Stimulated activated naive B cell treated with anti-CD40 and anti-IgM and Interleukin-4, amounts not matched to agents 10 μg/mL and 1 μg/mL and 100 μg/mL, for 72 hours (primary cell): ENCODE measurements at regions not wholly inside any gene's neighbourhood (a gene's known extent, or its start where the extent isn't known, plus 50 kb on each side); places are given as distances from the start of the nearest gene placed in this dataset.

Source experiments
- ATAC-seq, 2 donors: fragments of 150-1000 bp; cut with Tn5 transposase; replicated peaks; 2 replicates each; pipeline ENCODE4 v1.10.0; 2021; ENCODE audit warnings: moderate library complexity in 1 of 2
- DNase-seq: peaks from one replicate; pipeline ENCODE4 v3.0.0; 2021
- H3K27ac Mint-ChIP-seq: one replicate; pipeline ENCODE4 v1.8.0; 2022; ENCODE audit warnings: mild to moderate bottlenecking, mixed read lengths
- H3K27me3 Mint-ChIP-seq, 2 donors: one replicate each; pipeline ENCODE4 v1.8.0; 2022; ENCODE audit warnings: mixed read lengths in 2 of 2
- H3K36me3 Mint-ChIP-seq, 2 donors: one replicate each; pipeline ENCODE4 v1.8.0; 2022; ENCODE audit warnings: mixed read lengths in 2 of 2, mild to moderate bottlenecking in 1 of 2
- H3K4me1 Mint-ChIP-seq, 2 donors: one replicate each; pipeline ENCODE4 v1.8.0; 2022; ENCODE audit warnings: mixed read lengths in 2 of 2, mild to moderate bottlenecking in 1 of 2
- H3K4me3 Mint-ChIP-seq, 2 donors: one replicate each; pipeline ENCODE4 v1.8.0; 2022; ENCODE audit warnings: mild to moderate bottlenecking in 2 of 2, mixed read lengths in 2 of 2, moderate library complexity in 1 of 2
- H3K9me3 Mint-ChIP-seq, 2 donors: one replicate each; pipeline ENCODE4 v1.8.0; 2022; ENCODE audit warnings: mixed read lengths in 2 of 2, mild to moderate bottlenecking in 1 of 2

- no peaks in the 10 kb centered on the region for H3K27me3 Mint-ChIP-seq
- H3K27ac Mint-ChIP-seq = no peak overlapping the region
- no peak for DNase-seq
- peaks cover 0 to 1% of the 10 kb centered on the region in 2 donors for H3K9me3 Mint-ChIP-seq
- H3K4me1 Mint-ChIP-seq = no peaks in the 10 kb centered on the region
- H3K4me3 Mint-ChIP-seq = no peak overlapping the region
- no peak for ATAC-seq
- no peaks in the 10 kb centered on the region for H3K36me3 Mint-ChIP-seq
Observed at GRCh38 chr10:130877126-130877525, 434.4 kb downstream of the TCERG1L start.

GRCh38 chr10:130878131-130878530 is 433.4 kb downstream of the TCERG1L start:
- no peak for ATAC-seq
- Mint-ChIP-seq H3K9me3 (peaks cover 0 to 1% of the 10 kb centered on the region in 2 donors), H3K4me3 (no peak overlapping the region), H3K27ac (no peak overlapping the region), H3K36me3 (no peaks in the 10 kb centered on the region), H3K4me1 (no peaks in the 10 kb centered on the region), H3K27me3 (no peaks in the 10 kb centered on the region)
- no peak for DNase-seq

- Mint-ChIP-seq H3K9me3 (no peaks in the 10 kb centered on the region), H3K4me3 (no peak overlapping the region), H3K27me3 (peaks cover 8 to 17% of the 10 kb centered on the region in 2 donors), H3K36me3 (no peaks in the 10 kb centered on the region), H3K4me1 (no peaks in the 10 kb centered on the region), H3K27ac (no peak overlapping the region)
- no peak for DNase-seq
- no peak for ATAC-seq
Observed at GRCh38 chr10:130882906-130883305, 428.6 kb downstream of the TCERG1L start.

- no peak overlapping the region for H3K4me3 Mint-ChIP-seq
- no peak for DNase-seq
- H3K27me3 Mint-ChIP-seq = peaks cover 8 to 17% of the 10 kb centered on the region in 2 donors
- no peaks in the 10 kb centered on the region for H3K36me3 Mint-ChIP-seq
- no peak for ATAC-seq
- H3K27ac Mint-ChIP-seq = no peak overlapping the region
- H3K4me1 Mint-ChIP-seq = no peaks in the 10 kb centered on the region
- no peaks in the 10 kb centered on the region for H3K9me3 Mint-ChIP-seq
Observed at GRCh38 chr10:130884456-130884855, 427.1 kb downstream of the TCERG1L start.

GRCh38 chr10:130885021-130885655 is 426.4 kb downstream of the TCERG1L start:
- H3K4me3 Mint-ChIP-seq = no peak overlapping the region
- no peak for DNase-seq
- H3K9me3 Mint-ChIP-seq = no peaks in the 10 kb centered on the region
- H3K4me1 Mint-ChIP-seq = no peaks in the 10 kb centered on the region
- H3K27me3 Mint-ChIP-seq = peaks cover 8 to 17% of the 10 kb centered on the region in 2 donors
- no peaks in the 10 kb centered on the region for H3K36me3 Mint-ChIP-seq
- H3K27ac Mint-ChIP-seq = no peak overlapping the region
- ATAC-seq = no peak

- Mint-ChIP-seq H3K27me3 (peaks cover 8 to 17% of the 10 kb centered on the region in 2 donors), H3K9me3 (no peaks in the 10 kb centered on the region), H3K4me1 (no peaks in the 10 kb centered on the region)
Observed at GRCh38 chr10:130887170-130887569, 424.4 kb downstream of the TCERG1L start.

GRCh38 chr10:130888493-130888892 is 423.0 kb downstream of the TCERG1L start:
- ATAC-seq (no peak), DNase-seq (no peak)
- Mint-ChIP-seq H3K27me3 (peaks cover 8 to 17% of the 10 kb centered on the region in 2 donors), H3K4me3 (no peak overlapping the region), H3K36me3 (no peaks in the 10 kb centered on the region), H3K4me1 (no peaks in the 10 kb centered on the region), H3K9me3 (no peaks in the 10 kb centered on the region), H3K27ac (no peak overlapping the region)

More at GRCh38 chr10:130887170-130887569, 424.4 kb downstream of the TCERG1L start:
- no peak for ATAC-seq
- no peak overlapping the region for H3K4me3 Mint-ChIP-seq
- no peak for DNase-seq
- no peak overlapping the region for H3K27ac Mint-ChIP-seq
- H3K36me3 Mint-ChIP-seq = no peaks in the 10 kb centered on the region

GRCh38 chr10:130889240-130889639 is 422.3 kb downstream of the TCERG1L start:
- Mint-ChIP-seq H3K27ac (no peak overlapping the region), H3K9me3 (no peaks in the 10 kb centered on the region), H3K4me3 (no peak overlapping the region), H3K27me3 (peaks cover 8 to 17% of the 10 kb centered on the region in 2 donors), H3K4me1 (no peaks in the 10 kb centered on the region), H3K36me3 (no peaks in the 10 kb centered on the region)
- ATAC-seq (no peak), DNase-seq (no peak)

GRCh38 chr10:130889780-130890179 is 421.7 kb downstream of the TCERG1L start:
- no peaks in the 10 kb centered on the region for H3K9me3 Mint-ChIP-seq
- H3K4me3 Mint-ChIP-seq = no peak overlapping the region
- peaks cover 8 to 17% of the 10 kb centered on the region in 2 donors for H3K27me3 Mint-ChIP-seq
- ATAC-seq (no peak), DNase-seq (no peak)
- no peaks in the 10 kb centered on the region for H3K36me3 Mint-ChIP-seq
- no peaks in the 10 kb centered on the region for H3K4me1 Mint-ChIP-seq
- H3K27ac Mint-ChIP-seq = no peak overlapping the region

- DNase-seq (no peak), ATAC-seq (no peak)
- H3K27me3 Mint-ChIP-seq = peaks cover 5 to 6% of the 10 kb centered on the region in 2 donors
- no peak overlapping the region for H3K27ac Mint-ChIP-seq
- no peaks in the 10 kb centered on the region for H3K36me3 Mint-ChIP-seq
- no peaks in the 10 kb centered on the region for H3K4me1 Mint-ChIP-seq
- H3K4me3 Mint-ChIP-seq = no peak overlapping the region
- no peaks in the 10 kb centered on the region for H3K9me3 Mint-ChIP-seq
Observed at GRCh38 chr10:130891066-130891465, 420.5 kb downstream of the TCERG1L start.

- no peak for ATAC-seq
- H3K27ac Mint-ChIP-seq = no peak overlapping the region
- no peaks in the 10 kb centered on the region for H3K36me3 Mint-ChIP-seq
Observed at GRCh38 chr10:130894471-130894870, 417.1 kb downstream of the TCERG1L start.

GRCh38 chr10:130895161-130895560 is 416.4 kb downstream of the TCERG1L start:
- Mint-ChIP-seq H3K4me3 (no peak overlapping the region), H3K27ac (no peak overlapping the region), H3K4me1 (no peaks in the 10 kb centered on the region), H3K9me3 (no peaks in the 10 kb centered on the region), H3K36me3 (no peaks in the 10 kb centered on the region), H3K27me3 (no peaks in the 10 kb centered on the region)
- ATAC-seq (no peak), DNase-seq (no peak)

More at GRCh38 chr10:130894471-130894870, 417.1 kb downstream of the TCERG1L start:
- DNase-seq = no peak
- H3K27me3 Mint-ChIP-seq = no peaks in the 10 kb centered on the region
- no peak overlapping the region for H3K4me3 Mint-ChIP-seq
- no peaks in the 10 kb centered on the region for H3K9me3 Mint-ChIP-seq
- no peaks in the 10 kb centered on the region for H3K4me1 Mint-ChIP-seq

GRCh38 chr10:130897815-130898214 is 413.7 kb downstream of the TCERG1L start:
- no peaks in the 10 kb centered on the region for H3K9me3 Mint-ChIP-seq
- no peak for ATAC-seq
- no peaks in the 10 kb centered on the region for H3K4me1 Mint-ChIP-seq
- no peak overlapping the region for H3K4me3 Mint-ChIP-seq
- DNase-seq = no peak
- no peak overlapping the region for H3K27ac Mint-ChIP-seq
- H3K27me3 Mint-ChIP-seq = no peaks in the 10 kb centered on the region
- no peaks in the 10 kb centered on the region for H3K36me3 Mint-ChIP-seq

- no peak overlapping the region for H3K27ac Mint-ChIP-seq
- no peak overlapping the region for H3K4me3 Mint-ChIP-seq
- no peaks in the 10 kb centered on the region for H3K9me3 Mint-ChIP-seq
- no peak for ATAC-seq
- DNase-seq = no peak
- no peaks in the 10 kb centered on the region for H3K27me3 Mint-ChIP-seq
- no peaks in the 10 kb centered on the region for H3K4me1 Mint-ChIP-seq
- H3K36me3 Mint-ChIP-seq = no peaks in the 10 kb centered on the region
Observed at GRCh38 chr10:130898381-130898780, 413.1 kb downstream of the TCERG1L start.

GRCh38 chr10:130899856-130900255 is 411.7 kb downstream of the TCERG1L start:
- H3K36me3 Mint-ChIP-seq = no peaks in the 10 kb centered on the region
- no peak for ATAC-seq
- no peak for DNase-seq
- H3K27ac Mint-ChIP-seq = no peak overlapping the region
- no peaks in the 10 kb centered on the region for H3K27me3 Mint-ChIP-seq
- H3K4me3 Mint-ChIP-seq = no peak overlapping the region
- no peaks in the 10 kb centered on the region for H3K9me3 Mint-ChIP-seq
- no peaks in the 10 kb centered on the region for H3K4me1 Mint-ChIP-seq
